Suppressor macrophage treated with lipopolysaccharide for 4 hours (primary cell): ENCODE measurements at regions not wholly inside any gene's neighbourhood (a gene's known extent, or its start where the extent isn't known, plus 50 kb on each side); places are given as distances from the start of the nearest gene placed in this dataset.

Source experiments
- DNase-seq: peaks from one replicate; pipeline ENCODE4 v3.0.0-alpha.2; 2020

GRCh38 chr13:68234274-68234673, 1004.1 kb upstream of the PCDH9 start:
- no peak for DNase-seq

GRCh38 chr13:68232351-68233130, 1002.4 kb upstream of the PCDH9 start:
- no peak for DNase-seq

DNA sequence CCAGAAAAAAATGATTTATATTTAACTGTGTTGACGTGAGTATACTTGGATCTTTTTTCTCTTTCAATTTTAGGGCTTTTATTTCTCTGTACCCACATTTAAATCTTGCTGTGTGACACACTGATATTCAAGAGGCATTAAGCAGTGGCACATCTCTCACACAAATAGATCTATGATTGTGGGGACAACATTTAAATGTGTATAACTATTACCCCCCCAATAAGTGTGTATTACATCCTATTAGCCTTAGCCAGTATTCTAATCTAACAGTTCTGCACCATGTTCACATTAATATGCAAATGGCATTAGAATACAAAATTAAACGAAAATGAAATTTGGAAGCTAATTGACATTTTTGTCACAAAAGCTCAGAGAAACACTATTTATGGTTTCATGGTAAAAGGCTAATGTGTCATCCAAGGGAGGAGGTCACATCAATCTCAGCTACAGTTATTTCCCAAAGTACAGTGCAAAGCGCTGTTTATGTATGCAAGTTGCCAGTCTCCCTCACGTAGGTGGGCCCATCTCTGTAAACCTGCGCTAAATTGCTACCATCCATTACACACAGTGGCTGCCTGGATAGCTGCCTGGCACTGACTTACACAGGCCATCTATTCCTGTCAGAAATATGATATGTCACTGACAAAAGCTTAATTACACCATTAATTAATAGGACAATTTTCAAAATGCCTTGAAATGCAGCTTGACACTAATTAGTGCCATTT, 984.7 kb upstream of the PCDH9 start:
- no peak for DNase-seq

DNA sequence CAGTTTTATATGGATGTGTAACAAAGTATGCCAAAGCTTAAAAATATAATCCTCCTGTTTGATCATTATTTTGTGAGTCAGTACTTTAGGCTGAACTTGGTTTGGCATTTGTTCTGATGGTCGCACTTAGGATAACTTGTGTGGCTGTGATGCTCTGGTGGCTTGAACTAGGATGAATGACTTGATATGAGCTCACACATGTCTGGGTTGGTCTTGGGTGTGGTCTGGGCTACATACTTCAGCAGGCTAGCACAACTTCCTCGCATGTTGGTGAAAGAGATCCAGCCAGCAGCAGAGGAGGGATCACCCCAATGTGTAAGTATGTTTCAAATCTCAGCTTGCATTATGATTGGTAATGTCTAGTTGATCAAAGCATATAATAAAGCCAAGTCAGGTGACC, 969.1 kb upstream of the PCDH9 start:
- no peak for DNase-seq

DNA sequence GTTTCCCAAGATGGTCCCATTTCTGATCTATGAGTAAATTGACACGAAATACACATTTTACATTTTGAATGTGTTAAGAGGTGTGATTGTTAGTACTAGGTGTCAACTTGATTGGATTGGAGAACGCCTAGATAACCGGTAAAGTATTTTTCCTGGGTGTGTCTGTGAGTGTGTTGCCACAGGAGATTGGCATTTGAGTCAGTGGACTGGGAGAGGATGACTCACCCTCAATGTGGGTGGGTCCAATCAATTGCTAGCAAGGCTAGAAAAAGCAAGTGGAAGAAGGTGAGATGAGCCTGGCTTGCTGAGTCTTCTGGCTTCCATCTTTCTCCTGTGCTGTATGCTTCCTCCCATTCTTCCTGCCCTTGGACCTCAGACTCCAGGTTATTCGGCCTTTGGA, 960.7 kb upstream of the PCDH9 start:
- DNase-seq, result no peak

DNA sequence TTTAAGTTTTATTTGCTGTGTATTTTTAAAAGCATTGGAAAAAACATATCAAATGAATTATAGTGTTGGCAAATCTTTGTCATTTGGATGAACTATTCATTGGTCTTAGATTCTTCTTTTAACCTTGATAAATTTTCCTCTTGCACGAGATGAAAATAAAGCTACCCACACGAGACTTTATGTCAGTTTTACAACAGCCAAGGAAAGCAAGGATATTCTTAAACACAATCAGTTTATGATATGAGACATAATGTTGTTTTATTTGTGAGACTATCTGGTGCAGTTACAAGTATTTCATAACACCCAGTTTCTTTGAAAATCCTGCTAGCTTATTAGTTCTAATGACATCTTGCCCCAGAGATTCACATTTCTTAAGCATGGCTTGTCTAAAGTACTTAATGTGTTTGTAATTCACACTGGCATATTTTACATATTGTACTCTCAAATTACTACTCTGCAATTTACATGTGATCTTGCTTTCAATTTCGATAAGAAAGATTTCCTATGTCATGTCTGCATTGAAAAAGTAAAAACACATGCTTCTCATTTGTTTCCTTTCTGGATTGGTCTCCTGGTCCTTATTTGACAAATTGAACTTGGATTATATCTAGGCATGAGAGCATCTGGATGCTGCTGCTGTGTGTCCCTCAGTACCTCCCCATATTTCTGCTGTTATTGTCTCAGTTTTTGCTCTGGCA, 955.5 kb upstream of the PCDH9 start:
- no peak for DNase-seq

- DNase-seq, result no peak
Observed at GRCh38 chr13:68176475-68176874, 946.3 kb upstream of the PCDH9 start.

DNA sequence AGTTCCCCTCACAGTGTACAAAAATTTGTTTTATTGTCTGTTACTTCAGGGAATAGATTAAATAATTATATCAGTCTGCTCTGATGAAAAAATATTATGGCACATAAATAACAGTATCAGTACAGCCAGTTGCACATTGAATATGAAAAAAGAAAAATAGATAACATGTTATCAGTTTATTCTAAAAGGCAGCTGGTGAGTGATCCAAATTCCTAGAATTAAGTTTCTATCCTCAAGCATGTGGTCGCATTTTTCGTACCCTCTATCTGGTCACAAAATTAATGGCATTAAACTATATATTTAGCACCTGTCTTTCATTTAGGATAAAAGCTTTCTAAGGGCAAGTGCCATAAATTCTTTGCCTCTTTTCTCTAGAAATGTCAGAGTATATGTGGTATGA, 944.8 kb upstream of the PCDH9 start:
- no peak for DNase-seq

DNA sequence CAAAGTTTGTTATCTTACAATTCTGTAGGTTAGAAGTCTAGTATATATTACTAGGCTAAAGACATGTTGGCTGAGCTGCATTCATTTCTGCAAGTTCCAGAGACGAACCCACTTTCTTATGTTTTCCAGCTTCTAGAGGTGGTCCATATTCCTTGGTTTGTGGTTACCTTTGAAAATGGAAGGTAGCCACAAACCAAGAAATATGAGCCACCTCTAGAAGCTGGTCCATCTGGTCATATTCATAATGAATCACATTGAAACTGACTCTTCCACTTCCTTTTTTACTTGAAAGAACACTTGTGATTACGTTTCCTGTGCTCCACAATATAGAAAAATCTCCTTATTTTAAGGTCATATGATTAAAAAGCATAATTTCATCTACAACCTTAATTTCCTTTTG, 943.0 kb upstream of the PCDH9 start:
- DNase-seq, result no peak

DNA sequence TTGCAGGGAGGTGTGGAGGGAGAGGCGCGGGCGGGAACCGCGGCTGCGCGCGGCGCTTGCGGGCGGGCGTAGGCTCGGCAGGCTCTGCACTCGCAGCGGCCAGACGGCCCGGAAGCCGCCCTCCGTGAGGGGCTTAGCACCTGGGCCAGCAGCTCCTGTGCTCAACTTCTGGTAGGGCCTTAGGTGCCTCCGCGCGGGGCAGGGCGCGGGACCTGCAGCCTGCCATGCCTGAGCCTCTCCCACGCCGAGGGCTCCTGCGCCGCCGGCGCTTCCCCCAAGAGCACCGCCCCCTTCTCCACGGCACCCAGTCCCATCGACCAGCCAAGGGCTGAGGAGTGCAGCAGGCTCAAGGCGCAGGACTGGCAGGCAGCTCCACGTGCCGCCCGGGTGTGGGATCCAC, 940.8 kb upstream of the PCDH9 start:
- DNase-seq, result no peak

DNA sequence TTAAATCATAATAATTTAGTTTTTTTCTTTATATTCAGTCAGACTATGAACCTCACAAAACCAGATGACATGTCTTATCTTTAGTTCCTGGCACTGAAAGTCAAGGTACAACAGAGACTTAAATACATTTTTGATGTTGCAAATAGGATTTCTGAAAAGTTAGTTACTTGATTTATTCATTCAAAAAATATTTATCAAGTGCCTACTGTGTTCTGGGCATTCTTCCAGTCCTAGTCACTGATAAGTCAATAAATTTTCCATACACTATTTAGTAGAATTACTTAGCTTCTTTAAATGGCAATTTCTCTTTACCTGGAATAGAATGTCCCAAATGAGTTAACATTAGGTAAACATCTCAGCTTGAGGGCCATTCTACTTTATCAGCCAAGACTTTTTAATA, 938.3 kb upstream of the PCDH9 start:
- no peak for DNase-seq

- DNase-seq, result no peak
Observed at GRCh38 chr13:68160466-68160865, 930.3 kb upstream of the PCDH9 start.

- no peak for DNase-seq
Observed at GRCh38 chr13:68152414-68152813, 922.3 kb upstream of the PCDH9 start.

DNA sequence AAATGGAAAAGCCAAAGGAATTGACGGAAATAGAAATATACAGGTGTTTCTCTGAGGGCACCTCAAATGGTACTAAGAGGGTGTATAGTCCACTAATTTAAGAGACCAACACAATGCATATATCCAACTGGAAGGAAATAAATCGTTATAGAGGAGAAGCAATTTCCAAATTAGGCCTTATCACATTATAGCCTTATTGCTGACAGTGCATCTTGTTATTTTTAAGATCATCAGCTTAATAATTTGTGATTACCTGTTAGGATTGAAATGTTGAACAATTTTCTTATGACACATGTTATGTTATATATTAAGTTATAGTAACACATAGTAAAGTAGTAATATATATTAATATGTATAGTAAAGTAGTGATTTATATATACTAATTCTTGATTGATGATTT, 915.7 kb upstream of the PCDH9 start:
- no peak for DNase-seq

DNA sequence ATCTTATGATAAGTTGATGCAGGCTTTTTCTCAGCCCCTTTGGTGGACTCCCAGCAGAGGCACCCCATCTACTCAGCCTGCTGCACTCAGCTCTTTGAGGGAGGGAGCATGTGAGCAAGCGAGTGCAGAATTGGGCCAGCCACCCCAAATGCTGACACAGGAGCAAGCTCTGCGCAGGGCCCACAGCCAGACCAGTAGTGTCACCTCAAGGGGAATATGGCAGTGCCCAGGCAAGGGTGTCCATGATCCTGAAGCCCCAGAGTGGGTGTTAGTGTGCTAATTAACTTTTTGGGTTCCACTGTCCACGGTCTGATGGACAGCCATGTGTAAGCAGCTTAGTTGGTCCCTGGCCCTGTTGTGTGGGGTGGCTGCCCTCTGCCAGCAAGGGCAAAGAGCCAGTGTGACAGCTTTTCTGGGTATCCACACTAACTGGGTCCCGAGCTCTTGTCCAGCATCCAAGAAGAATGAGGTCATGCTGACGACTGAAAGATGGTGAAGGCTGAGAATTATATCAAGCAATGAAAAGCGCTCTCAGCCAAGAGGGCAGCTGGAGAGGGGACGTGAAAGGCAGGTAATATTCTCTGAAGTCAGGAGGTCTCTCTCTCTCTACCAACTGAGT, 898.3 kb upstream of the PCDH9 start:
- DNase-seq, result no peak

DNA sequence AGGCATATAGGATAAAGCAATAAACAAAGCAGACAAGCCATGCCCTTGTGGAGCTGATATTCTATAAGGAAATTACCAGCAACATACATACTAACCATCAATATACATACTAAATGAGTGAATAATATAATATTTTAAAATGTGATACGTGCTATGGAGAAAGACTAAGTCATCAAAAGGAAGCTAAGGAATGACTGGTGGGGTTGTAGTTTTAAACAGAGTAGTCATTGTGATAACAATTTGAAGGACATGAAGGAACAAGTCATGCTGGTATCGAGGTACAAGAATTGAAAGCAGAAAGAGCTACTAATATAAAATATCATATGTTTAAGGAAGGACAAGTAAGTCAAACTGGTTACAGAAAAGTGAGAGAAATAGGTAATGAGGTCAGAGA, 894.9 kb upstream of the PCDH9 start:
- DNase-seq, result no peak

DNA sequence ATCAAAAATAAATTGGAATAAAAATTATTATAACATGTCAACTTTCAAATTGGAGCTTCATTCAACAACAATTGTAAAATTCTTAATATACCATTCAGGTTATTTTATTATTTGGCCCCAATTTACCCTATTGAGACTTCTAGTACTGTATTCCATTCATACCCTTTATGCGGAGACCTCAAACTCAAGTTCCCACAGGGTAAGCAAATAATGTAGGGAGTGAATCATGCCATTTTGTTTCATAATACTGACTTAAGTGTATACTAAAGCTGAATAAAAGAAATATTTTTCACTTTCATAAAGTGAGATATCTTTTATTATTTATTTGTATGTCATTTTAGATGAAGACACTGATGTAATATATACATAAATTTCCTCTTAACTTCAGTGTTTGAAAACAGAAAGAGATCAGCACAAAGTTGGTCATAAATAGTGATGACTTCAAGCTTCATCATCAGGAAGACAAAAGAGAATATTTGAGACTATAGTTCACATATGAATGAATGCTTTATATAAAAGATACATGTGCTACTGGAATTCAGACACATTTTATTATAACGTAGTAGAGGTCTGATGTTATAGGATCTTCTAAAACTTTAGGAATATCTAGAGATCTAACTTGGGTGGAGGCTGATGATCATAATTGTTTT, 894.4 kb upstream of the PCDH9 start:
- no peak for DNase-seq

GRCh38 chr13:68110178-68110768, 880.1 kb upstream of the PCDH9 start:
- no peak for DNase-seq

GRCh38 chr13:68107667-68108066, 877.5 kb upstream of the PCDH9 start:
- no peak for DNase-seq

DNA sequence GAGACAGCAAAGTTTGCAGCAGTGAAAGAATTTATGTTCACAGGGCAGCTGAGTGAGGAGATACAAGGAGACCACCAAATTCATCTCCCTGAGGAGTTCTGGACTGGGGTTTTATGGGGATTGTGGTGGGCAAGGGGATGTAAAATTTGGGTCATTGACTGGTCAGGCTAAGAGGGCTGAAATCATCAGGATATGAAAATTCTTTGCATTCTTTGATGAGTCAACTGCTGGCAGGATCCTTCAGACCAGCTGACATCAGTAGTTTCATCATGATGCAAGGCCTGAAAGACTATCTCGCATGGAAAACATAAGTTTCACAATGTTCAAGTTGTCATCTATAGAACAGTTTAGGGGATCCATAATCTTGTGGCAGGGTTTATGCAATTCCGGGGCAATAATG, 869.5 kb upstream of the PCDH9 start:
- no peak for DNase-seq

- DNase-seq, result no peak
Observed at GRCh38 chr13:68081061-68081460, 850.9 kb upstream of the PCDH9 start.

DNA sequence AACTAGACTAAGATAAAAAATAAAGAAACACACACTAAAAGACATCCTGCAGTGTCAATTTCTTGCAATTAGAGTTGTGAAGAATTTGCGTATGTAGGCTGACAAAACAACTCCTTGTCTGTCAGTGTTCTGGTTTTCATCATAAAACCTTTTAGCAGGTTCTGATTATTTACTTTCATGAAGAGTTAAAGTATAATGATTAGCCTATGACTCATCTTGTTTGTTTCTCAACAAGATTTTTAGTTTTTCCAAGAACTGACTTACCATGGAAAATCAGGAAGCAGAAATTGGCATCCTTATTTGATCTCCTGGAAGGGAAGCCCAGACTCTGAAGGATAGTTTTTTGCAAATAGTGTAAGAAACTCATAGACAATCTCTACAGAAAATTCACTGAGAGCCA, 848.7 kb upstream of the PCDH9 start:
- DNase-seq, result no peak

GRCh38 chr13:68078469-68078868, 848.3 kb upstream of the PCDH9 start:
- no peak for DNase-seq
